Stimulated activated CD4-positive, alpha-beta T cell treated with anti-CD3 and anti-CD28 coated beads, Interleukin-15, amount 100 ng/mL, for 48 hours (primary cell): ENCODE measurements at regions not wholly inside any gene's neighbourhood (a gene's known extent, or its start where the extent isn't known, plus 50 kb on each side); places are given as distances from the start of the nearest gene placed in this dataset.

Experiments
- DNase-seq, 2 donors: peaks; one replicate each; pipeline ENCODE4 v3.0.0-alpha.2; 2020; ENCODE audit warnings: low read depth in 2 of 2

DNA sequence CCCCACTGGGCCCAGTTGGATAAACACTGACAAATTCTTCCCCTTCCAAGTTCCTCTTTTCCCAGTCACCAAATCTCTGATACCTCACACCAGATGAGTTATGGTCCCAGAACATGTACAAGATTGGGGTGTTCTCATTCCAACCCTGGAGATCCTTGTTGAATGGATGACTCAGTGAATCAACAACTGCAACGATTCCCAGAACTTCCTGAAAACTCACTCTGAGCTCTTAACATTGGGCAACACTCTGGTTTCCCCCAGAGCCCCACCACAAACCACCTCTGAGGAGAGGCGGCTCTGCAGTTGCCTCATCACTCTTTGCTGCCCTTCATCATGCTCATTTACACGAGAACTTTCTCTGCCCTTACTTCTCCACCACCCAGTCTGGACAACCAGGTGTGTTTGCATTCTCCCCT, 115.2 kb downstream of the MRPL14 start:
- no peak for DNase-seq

DNA sequence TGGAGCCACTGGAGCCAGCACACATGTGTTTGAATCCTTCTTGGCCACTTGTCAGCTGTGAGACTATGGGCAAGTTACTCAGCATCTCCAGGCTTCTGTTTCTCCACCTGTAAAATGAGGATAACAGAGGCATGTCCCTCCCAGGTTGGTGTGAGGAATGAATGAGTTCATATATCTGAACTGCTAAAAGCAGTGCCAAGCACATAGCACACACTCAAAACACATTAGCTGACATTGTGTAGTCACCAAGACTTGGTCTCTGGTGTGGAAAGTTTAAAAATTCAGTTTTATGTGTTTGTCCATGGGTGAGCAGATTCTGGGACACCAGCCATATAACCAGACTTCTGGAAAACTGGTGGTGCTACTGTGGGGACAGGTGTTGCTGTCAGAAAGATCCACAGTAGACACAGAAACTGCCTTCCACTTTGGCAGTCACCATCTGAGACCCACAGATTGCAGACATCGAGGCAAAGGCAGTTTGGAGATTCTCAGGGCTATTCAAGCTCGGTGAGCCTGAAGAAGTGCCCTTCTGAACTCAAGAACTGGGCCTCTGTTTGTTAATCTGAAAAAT, 115.8 kb downstream of the MRPL14 start:
- DNase-seq = no peak

DNA sequence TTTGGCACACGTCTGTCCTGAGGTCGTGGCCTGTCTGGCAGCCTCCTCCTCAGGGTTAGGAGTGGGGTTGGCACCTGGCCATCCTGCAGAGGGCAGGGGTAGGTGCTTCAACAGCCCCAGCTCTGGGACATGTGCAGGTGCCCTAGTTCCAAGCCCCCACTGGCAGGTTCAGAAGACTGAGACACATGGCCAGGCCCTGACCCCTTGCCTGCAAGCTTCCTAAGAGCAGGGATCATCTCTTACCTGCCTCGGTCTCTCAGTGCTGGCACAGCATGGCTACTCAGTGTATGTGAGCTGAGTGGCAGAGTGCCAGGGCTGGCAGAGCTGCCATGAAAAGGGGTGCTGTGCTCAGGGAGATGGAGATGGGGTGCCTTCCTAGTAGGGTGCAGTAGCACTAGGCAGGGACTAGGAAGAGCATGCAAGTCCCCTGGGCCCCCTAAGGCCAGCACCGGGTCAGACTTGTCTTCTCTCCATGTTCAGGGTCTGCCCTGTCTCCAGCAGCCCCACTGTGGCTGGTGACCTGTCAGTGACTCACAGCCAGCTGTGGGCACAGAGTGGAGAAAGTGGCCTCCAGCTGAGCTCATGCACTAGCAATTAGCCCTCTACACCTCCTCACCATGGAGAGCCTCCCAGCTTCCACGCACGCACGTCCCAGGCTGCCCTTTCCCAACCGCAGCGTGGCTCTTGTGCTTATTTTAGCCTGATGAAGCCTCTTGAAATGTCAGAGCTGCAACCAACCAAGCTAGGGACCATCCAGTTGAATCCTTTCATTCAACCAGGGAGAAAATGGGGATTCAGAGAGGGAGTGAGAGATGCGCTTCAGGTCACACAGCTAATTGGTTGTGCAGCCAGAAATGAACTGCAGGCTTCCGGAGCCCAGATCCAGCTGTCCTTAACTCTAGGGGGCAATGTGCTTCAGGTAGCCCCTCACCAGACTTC, 116.6 kb downstream of the MRPL14 start:
- no peak for DNase-seq

DNA sequence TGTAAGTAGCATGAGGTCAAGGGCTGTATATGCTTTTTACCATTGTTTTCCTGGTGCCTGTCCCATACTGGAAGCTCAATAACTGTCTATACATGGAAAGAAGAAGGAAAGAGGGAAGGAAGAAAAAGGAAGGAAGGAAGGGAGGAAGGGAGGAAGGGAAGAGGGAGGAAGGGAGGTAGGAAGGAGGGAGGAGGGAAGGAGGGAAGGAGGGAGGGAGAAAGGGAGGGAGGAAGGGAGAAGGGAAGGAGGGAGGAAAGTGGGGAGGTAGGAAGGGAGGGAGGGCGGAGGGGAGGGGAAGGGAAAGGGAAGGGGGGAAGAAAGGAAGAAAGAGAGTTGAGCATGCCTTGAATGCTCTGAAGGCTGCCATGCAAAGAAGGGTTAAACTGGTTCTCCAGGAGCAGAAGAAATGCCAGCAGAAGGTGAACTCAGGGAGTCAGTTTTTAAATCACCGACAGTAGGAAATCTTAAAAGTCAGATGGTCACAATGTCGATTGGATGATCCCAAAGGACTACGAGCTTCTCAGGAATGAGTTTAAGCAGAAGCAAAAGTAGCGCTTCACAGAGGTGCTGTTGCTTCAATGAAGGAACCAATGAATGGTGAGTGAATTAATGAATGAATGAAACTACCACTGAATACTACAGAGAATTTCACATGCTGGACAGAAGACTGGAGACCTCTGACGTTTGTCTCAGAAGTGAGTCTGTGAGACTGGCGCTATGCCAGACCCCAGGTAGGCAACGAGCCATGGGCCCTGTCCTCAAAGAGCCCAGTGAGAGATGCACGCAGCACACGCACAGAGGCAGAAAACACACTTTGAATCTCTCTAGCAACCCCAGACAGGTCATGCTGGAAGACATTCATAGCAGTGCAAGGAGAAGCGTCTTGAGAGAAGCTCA, 117.6 kb downstream of the MRPL14 start:
- DNase-seq = no peak

DNA sequence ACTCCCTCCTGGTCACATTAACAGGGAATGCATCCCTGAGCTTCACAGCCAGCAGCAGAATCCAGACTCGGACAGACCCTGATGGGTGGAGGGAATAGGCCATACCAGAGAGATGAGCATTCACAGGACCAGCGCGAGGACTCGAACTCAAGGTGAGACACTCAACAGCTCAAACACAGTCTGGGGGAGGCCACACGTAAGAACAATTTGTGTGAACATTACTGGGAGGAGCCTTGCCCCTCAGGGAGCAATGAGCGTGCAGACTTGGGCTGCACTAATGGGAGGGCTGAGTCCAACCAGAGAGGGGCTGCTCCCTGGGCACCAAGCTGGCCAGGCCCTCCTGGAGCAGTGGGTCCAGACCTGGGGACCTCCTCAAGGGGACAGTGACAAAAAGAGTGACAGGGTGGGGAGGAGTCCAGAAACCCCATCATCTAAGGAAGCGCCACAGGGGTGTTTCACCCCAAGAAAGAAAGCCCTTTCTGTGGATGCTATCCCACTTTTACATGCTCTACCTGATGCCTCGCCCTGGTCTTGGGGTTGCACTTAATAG, 118.4 kb downstream of the MRPL14 start:
- no peak for DNase-seq

DNA sequence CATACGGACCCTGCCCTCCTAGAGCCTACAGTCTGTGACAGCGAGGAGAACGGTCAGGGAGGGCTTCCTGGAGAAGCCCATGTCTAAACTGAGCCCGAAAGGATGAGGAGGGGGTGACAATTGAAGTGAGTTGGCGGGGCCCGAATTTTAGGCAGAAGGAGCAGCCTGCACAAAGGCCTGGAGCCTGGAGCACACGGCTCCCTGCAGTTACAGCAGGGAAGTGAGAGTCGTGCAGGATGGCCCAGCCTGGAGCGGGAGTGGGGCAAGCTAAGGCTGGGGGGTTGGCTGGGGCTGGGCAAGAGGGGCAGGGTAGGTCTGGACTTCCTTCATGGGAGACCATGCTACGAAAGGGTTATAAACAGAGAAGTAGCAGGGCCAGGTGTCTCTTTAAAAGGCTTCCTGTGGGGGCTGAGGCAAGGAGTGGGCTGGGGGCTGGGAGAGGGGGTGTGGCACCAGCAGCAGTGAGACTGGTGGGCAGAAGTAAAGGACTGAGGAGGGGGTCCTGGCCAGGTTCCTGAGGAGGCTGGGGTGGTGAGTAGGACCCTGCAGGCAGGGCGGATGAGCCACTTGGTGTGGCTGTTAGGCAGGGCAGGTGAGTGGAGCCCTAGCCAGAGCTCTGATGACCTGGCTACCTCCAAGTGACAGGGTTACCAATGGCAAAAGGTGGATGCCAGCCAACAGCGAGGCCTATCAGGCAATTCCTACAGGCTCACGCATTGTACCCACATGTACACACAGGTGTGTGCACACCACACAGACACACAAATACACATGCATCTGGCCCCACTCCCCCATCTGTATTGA, 119.2 kb downstream of the MRPL14 start:
- DNase-seq = no peak

DNA sequence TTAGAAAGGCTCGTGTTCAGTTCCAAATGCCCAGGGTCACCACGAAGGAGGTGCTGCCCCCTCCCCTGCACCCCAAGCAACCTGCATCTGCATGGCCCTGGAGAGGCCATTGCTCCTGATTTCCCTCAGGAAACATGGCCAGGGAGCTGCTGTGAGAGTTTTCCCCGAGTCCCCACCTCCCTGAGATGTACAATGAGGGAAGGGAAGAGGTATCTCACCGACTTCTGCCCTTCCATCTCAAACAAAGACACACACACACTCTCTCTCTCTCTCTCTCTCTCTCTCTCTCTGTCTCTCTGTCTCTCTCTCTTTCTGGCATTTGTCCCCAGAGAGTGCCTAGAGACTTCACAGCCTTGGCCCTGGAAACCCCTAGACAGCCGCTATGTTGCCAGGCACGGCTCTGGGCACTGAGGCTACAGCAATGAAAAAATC, 120.4 kb downstream of the MRPL14 start:
- DNase-seq = no peak

DNA sequence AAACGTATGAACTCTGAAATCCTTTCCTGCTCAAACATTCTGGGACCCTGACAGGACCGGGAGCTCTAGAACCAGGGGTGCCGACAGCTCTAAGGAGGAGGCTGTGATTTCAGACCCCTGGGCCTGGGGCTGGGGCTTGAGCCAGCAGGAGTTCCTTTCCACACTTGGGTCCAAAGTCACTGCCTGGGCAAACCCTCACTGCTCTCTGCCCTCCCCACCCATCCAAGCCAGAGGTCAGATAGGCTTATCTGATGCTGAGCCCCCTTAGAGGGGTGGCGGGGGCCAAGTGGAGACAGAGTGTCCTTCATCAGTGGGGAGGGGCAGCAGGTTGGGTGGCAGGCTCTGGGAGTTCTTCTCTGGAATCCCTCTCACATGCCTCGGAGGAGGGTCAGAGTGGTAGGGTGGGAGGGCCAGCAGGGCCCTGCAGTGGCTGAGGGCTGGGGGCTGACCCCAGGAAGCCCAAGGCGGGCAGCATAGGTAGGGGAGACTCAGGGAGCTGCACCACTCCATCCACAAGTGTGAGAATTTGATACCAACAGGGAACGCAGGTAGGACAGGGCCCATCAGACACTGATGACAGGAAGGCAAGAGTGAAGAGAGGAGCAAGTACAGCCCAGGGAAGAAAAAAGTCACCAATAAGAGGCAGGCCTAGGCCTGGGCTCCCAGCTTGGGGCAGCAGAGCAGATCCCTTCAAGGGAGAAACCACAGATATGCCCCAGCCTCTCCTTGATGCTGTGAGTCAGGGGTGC, 121.0 kb downstream of the MRPL14 start:
- no peak for DNase-seq

DNA sequence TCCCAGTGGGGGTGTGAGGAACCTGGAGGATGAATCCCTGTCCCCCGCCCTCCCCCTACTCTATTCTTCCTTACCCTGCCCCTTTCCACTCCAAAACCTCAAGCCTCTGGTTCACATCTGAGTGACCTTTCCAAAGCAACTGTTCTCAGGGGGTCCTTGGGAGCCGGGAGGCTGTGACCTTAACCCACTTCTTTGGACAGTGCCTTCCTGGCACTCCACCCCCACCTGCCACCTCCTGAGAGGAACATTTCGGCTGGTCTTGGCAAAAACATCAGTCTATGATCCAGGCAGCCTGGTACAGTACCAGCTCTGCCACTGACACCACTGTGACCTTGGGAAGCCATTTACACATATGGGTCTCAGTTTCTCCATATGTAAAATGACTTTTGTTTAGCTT, 121.7 kb downstream of the MRPL14 start:
- no peak for DNase-seq

DNA sequence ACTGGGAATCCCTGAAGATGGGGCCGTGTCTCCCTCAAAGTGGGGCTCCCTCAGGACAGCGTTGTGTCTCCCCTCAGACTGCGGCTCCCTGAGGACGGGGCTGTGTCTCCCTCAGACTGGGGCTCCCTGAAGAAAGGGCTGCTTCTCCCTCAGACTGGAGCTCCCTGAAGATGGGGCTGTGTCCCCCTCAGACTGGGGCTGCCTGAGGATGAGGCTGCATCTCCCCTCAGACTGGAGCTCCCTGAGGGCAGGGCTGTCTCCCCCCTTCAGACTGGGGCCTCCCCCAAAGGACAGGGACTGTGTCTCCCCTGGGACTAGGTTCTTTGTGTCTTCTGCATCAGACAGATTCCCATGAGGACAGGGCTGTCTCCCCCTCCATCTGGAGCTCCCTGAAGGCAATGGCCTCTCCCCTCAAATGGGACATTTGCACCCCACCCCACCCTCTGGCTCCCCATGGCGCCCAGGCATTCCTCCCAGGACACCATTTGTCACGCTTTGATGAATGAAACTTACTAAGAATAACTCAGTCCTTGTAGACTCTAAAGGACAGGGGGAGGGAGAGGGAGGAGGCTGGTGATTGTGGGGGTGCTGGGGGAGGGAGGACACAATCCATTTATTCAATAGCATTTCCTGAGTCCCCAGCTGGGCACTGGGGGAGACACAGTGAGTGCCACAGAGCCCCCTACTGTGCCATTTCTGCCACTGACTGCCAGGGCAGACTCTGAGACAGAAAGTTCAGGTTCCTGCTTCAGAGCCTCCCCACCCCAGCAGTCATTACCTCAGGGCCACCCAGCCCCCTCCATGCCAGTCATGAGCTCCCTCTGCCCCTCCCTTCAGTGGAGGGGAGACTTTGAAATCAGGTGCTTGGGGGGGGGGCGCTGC, 122.4 kb downstream of the MRPL14 start:
- no peak for DNase-seq

DNA sequence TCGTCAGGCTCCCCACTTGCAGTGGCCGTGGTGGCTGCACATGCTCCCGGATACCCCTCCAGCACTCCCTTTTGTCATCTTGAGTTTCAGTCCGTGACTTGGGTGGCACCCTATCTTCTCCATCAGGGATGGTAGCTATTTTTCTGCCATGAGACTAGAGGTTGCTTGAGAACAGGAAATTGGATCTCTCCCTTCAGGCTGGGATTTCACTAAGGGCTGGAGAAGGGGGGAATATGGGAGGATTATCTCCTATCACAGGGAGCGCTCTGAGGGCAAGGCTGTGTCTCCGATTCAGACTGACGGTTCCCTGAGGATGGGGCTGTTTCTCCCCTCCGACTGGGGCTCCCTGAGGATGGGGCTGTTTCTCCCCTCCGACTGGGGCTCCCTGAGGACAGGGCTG, 123.1 kb downstream of the MRPL14 start:
- no peak for DNase-seq

DNA sequence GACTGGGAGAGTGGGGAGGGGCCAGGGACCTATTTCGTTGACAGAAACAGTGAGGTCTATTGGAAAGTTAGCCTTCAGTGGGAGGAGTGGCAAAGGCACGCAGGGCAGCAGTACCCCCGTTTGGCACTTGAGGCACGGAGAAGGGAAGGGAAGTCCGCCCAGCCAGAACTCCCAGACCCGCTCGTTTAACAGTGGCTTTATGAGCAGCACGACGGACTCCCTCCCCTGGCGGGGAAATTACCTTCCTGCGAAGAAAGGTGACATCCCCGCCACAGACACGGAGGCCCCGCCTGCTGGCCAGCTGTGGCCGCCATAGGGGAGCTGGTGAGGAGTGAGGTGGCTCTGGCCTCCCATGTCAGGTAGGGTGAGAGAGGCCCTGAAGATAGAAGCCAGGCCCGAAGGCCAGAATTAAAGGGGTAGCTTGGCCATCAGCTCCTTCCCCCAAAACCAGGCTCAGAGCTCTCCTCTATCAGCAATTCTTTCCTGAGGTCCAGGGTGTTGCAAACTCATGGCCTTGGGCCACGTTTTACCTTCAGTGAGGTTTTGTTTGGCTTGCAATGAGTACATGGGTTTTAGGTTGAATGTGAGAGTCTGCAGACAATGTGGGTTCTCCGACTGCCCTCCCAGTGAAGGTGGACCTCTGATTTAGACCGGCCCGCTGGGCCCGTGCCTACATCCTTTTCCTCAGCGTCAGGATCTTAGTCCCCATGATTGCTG, 123.7 kb downstream of the MRPL14 start:
- no peak for DNase-seq

DNA sequence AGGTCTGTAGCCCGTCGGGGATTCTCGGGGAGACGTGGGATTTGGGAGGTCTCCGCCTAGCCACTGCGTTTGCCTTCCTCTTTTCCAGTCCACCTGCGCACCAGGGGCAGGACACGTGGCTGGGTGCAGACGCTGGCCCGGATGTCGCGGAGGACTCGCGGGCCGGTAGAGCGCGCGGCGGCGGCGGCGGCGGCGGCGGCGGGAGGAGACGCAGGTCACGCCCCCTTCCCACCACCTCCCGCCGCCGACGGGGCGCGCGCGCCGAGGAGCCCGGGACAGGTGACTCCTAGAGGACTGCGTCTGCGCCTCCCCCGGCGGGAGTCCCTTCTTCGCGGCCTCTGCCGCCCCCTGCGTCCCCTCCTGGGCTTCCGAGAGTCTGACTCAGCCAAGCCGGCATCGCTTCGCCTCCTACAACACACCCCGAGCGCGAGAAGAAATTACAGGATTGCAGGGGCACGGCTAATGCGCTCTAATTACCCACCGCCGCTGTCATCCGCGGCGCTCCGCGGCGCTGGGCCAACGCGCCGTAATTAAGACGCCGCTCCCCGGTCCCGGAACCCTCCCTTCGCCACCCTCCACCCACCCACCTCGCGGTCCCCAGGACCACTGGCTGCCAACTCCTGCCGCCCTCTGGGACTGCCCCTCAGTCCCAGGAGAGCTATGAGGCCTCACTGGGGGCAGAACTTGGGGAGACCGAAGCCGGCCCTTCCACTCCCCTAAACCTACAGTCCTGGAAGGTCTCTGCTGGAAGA, 124.5 kb downstream of the MRPL14 start:
- DNase-seq = peak; percentile 45 to 65

DNA sequence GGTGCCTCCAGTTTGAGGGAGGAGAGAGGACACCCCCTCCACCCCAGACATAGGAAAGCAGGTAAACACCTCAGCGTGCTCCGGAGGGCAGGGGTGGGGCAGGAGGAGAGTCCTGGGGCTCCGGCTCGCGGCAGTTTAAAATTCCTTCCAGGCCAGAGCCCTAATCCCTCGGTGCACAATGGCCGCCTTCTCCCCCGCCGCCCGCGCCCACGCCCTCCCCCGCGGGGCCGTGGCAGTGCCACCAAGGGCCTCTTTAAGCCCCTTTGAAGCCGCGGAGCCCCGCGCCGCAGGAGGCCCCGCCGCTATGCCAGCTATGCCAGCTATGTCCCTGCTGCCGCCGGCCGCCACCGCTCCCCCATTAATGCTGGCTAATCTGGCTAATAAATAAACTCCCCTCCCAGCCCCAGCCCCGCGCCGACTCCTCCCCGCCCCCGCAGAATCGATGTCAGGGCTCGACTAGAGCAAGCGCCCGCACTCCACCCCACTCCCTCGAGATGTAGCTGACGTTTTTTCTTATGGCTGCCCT, 125.1 kb downstream of the MRPL14 start:
- DNase-seq = peak in 1 of 2 donors; percentile 16

DNA sequence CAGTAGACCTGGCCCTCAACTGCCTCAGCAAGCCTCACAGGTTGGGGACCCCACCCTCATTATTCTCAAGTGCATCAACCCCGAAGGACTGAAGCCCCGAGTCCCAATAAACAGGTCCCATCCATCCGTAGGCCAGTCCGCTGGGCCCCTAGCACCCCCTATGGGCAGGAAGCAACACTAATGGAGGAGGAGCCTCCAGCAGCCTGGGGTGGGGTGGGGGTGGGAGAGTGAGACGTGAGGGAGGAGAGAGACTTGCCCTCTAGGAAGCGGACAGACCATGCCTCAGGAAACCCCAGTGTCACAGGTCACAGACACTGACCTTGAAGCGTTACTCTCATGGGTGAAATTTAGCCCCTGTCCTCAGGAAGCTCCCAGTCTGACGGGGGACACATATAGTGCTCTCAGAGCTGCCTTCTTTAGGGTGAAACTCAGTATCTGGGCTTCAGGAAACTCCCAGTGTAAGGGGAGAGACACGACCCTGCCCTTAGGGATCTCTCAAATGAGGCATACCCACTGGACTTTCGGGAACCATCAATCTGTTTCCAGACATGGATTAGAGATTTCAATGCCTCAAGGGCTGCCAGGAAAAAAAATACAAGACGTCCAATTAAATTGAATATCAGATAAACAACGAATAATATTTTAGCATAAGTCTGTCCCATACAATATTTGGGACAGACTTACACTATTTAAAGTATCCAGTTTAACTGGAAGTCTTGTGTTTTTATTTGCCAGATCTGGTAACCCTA, 125.8 kb downstream of the MRPL14 start:
- no peak for DNase-seq

DNA sequence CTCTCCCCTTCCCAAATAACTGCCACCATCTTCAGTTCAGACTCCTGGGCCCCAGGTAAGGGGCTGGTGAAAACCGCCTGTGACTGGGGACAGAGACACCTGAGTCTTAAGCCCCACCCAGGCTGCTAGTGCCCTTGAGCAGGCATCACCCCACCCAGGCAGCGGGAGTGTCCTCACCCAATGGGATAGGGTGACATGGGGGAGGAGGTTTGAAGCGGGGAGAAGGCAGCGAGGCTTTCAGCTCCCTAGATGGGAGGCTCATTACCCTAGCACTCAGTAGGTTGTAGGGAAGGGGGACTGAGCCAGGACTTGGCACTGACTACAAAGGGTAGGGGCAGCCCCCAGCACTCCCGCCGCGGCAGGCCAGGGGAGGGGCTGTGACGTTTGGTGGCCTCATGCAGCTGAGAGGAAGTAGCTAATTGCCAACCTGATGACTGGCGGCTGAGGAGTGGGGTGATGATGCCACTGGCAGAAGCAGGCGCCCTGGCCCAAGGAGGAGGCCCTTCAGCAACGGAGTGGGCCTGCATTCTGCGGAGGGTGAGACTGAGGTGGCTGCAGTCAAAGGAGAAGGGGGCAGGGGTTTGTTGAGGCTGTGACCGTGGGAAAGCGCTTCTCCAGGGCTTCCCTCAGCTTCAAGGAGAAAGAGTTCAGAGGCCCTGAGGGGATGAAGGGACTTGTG, 126.9 kb downstream of the MRPL14 start:
- peak; percentile 30 to 39 for DNase-seq
